HFFc6 (cell line): ENCODE measurements at regions not wholly inside any gene's neighbourhood (a gene's known extent, or its start where the extent isn't known, plus 50 kb on each side); places are given as distances from the start of the nearest gene placed in this dataset.

Experiments used
- DNase-seq: peaks from one replicate; pipeline ENCODE4 v3.0.0-alpha.2; 2018
- H3K27ac Mint-ChIP-seq: 2 replicates; pipeline ENCODE4 v1.8.0; 2020; ENCODE audit warnings: mild to moderate bottlenecking, mixed read lengths
- H3K27me3 Mint-ChIP-seq: 2 replicates; pipeline ENCODE4 v1.8.0; 2021; ENCODE audit warnings: mild to moderate bottlenecking, moderate library complexity, mixed read lengths; ENCODE audit not compliant: insufficient read depth
- H3K36me3 Mint-ChIP-seq: 2 replicates; pipeline ENCODE4 v1.8.0; 2021; ENCODE audit warnings: low read depth, mixed read lengths
- H3K4me1 Mint-ChIP-seq: 2 replicates; pipeline ENCODE4 v1.8.0; 2020; ENCODE audit warnings: low read depth, mixed read lengths
- H3K4me3 Mint-ChIP-seq: 2 replicates; pipeline ENCODE4 v1.8.0; 2020; ENCODE audit warnings: mild to moderate bottlenecking, moderate library complexity, mixed read lengths
- H3K9me3 Mint-ChIP-seq: 2 replicates; pipeline ENCODE4 v1.8.0; 2020; ENCODE audit warnings: mild to moderate bottlenecking, mixed read lengths
- CTCF ChIP-seq: fragments of 200-600 bp; sonication (generic); IDR thresholded peaks from 2 replicates; pipeline ENCODE4 v1.5.0; 2021; ENCODE audit warnings: antibody characterized with exemption, mild to moderate bottlenecking

GRCh38 chr20:53739799-53740785 is 146.5 kb upstream of the ZNF217 start:
- H3K4me1 Mint-ChIP-seq: peaks cover 57% of the 10 kb centered on the region
- no peak overlapping the region for H3K4me3 Mint-ChIP-seq
- H3K9me3 Mint-ChIP-seq: no peaks in the 10 kb centered on the region
- no peak for TF ChIP-seq CTCF
- no peaks in the 10 kb centered on the region for H3K36me3 Mint-ChIP-seq
- H3K27ac Mint-ChIP-seq: peak overlapping the region; percentile 92; the same call in 1 of the 2 replicates
- DNase-seq: no peak
- no peaks in the 10 kb centered on the region for H3K27me3 Mint-ChIP-seq

GRCh38 chr20:53738945-53739798 is 145.5 kb upstream of the ZNF217 start:
- Mint-ChIP-seq H3K27me3 (no peaks in the 10 kb centered on the region), H3K9me3 (no peaks in the 10 kb centered on the region), H3K27ac (peak overlapping the region; percentile 92; the same call in 1 of the 2 replicates), H3K4me1 (peaks cover 66% of the 10 kb centered on the region), H3K4me3 (peak overlapping the region; percentile 80; the same call in 1 of the 2 replicates), H3K36me3 (no peaks in the 10 kb centered on the region)
- TF ChIP-seq CTCF: no peak
- no peak for DNase-seq

- H3K27ac Mint-ChIP-seq: peak overlapping the region; percentile 92
- peak overlapping the region; percentile 80 for H3K4me3 Mint-ChIP-seq
- H3K4me1 Mint-ChIP-seq: peaks cover 75% of the 10 kb centered on the region
- H3K36me3 Mint-ChIP-seq: no peaks in the 10 kb centered on the region
- peak; percentile 87 for DNase-seq
- no peaks in the 10 kb centered on the region for H3K9me3 Mint-ChIP-seq
- TF ChIP-seq CTCF: no peak
- H3K27me3 Mint-ChIP-seq: no peaks in the 10 kb centered on the region; the same call in 1 of the 2 replicates
Measured at GRCh38 chr20:53738039-53738944, 144.7 kb upstream of the ZNF217 start.

- no peaks in the 10 kb centered on the region for H3K36me3 Mint-ChIP-seq
- peaks cover 83% of the 10 kb centered on the region for H3K4me1 Mint-ChIP-seq
- no peaks in the 10 kb centered on the region for H3K9me3 Mint-ChIP-seq
- peak overlapping the region; percentile 92 for H3K27ac Mint-ChIP-seq
- no peak for TF ChIP-seq CTCF
- no peak for DNase-seq
- H3K27me3 Mint-ChIP-seq: no peaks in the 10 kb centered on the region; the same call in 1 of the 2 replicates
- H3K4me3 Mint-ChIP-seq: peak overlapping the region; percentile 80
Measured at GRCh38 chr20:53737396-53738038, 143.9 kb upstream of the ZNF217 start.
